HL-60 (cell line): ENCODE measurements at regions not wholly inside any gene's neighbourhood (a gene's known extent, or its start where the extent isn't known, plus 50 kb on each side); places are given as distances from the start of the nearest gene placed in this dataset.
A peak's percentile ranks its signal among the peaks of the same experiment; 100 is the strongest.

Experiments
- DNase-seq, 2 experiments: peaks; one replicate each; pipeline ENCODE4 v3.0.0-alpha.2; 2010 to 2020; ENCODE audit warnings: low read depth in 1 of 2, low spot score in 1 of 2
- H3K27ac ChIP-seq: fragments of 250-450 bp; sonication (Bioruptor Pico); replicated peaks from 2 replicates; pipeline ENCODE4 v1.5.1; 2020; ENCODE audit warnings: mild to moderate bottlenecking, moderate library complexity
- H3K27me3 ChIP-seq: fragments of 250-450 bp; sonication (Bioruptor Pico); 2 replicates; pipeline ENCODE4 v1.5.1; 2021; ENCODE audit warnings: mild to moderate bottlenecking, moderate library complexity; ENCODE audit not compliant: insufficient read depth, poor library complexity, severe bottlenecking
- H3K4me3 ChIP-seq: replicated peaks from 2 replicates; pipeline ENCODE4 v1.5.1; 2011; ENCODE audit warnings: mild to moderate bottlenecking, control low read depth, low read length; ENCODE audit not compliant: insufficient read depth
- GABPA ChIP-seq: IDR thresholded peaks from 2 replicates; pipeline ENCODE4 v1.6.1; 2012; ENCODE audit warnings: low read depth
- POLR2AphosphoS5 ChIP-seq: IDR thresholded peaks from 2 replicates; pipeline ENCODE4 v1.6.1; 2012; ENCODE audit warnings: low read depth
- REST ChIP-seq: IDR thresholded peaks from 2 replicates; pipeline ENCODE4 v1.6.1; 2012; ENCODE audit warnings: low read depth; ENCODE audit not compliant: insufficient replicate concordance
- SPI1 ChIP-seq: IDR thresholded peaks from 2 replicates; pipeline ENCODE4 v1.6.1; 2012; ENCODE audit warnings: low read depth, mild to moderate bottlenecking, borderline replicate concordance
- TF ChIP-seq, protein P1 (sequence below): IDR thresholded peaks from one replicate; pipeline ENCODE4 v1.5.1; 2011; ENCODE audit warnings: low read length, control low read depth, inconsistent platforms; ENCODE audit not compliant: insufficient read depth

DNA sequence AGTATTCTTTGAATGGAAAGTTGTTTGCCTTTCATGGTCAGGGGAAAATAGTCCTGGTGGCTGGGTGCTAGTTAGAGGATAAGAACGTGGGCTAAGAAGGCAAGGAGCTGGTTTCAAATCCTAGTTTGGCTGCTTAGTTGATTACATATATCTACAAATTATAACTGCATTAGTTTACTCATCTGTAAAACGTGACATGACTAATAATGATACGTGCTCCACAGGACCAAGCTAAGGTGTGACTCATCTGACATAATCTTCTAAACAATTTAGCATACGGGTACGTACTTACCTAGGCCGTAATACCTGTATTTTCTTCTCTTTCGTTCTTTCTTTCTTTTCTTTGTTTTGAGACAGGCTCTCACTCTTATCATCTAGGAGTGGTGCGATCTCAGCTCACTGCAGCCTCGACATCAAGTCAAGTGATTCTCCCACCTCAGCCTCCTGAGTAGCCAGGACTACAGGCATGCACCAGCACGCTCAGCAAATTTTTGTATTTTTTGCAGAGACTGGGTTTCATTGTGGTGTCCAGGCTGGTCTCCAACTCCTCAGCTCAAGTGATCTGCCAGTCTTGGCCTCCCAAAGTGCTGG lies 1274.2 kb upstream of the GJE1 start:
- Histone ChIP-seq H3K27me3 (no peaks in the 10 kb centered on the region), H3K4me3 (no peak overlapping the region), H3K27ac (no peak overlapping the region)
- DNase-seq, result no peak
- TF ChIP-seq, protein P1, sequence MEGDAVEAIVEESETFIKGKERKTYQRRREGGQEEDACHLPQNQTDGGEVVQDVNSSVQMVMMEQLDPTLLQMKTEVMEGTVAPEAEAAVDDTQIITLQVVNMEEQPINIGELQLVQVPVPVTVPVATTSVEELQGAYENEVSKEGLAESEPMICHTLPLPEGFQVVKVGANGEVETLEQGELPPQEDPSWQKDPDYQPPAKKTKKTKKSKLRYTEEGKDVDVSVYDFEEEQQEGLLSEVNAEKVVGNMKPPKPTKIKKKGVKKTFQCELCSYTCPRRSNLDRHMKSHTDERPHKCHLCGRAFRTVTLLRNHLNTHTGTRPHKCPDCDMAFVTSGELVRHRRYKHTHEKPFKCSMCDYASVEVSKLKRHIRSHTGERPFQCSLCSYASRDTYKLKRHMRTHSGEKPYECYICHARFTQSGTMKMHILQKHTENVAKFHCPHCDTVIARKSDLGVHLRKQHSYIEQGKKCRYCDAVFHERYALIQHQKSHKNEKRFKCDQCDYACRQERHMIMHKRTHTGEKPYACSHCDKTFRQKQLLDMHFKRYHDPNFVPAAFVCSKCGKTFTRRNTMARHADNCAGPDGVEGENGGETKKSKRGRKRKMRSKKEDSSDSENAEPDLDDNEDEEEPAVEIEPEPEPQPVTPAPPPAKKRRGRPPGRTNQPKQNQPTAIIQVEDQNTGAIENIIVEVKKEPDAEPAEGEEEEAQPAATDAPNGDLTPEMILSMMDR, result no peak
- TF ChIP-seq POLR2AphosphoS5, result no peak
- no peak for TF ChIP-seq GABPA
- no peak for TF ChIP-seq REST
- TF ChIP-seq SPI1, result no peak

DNA sequence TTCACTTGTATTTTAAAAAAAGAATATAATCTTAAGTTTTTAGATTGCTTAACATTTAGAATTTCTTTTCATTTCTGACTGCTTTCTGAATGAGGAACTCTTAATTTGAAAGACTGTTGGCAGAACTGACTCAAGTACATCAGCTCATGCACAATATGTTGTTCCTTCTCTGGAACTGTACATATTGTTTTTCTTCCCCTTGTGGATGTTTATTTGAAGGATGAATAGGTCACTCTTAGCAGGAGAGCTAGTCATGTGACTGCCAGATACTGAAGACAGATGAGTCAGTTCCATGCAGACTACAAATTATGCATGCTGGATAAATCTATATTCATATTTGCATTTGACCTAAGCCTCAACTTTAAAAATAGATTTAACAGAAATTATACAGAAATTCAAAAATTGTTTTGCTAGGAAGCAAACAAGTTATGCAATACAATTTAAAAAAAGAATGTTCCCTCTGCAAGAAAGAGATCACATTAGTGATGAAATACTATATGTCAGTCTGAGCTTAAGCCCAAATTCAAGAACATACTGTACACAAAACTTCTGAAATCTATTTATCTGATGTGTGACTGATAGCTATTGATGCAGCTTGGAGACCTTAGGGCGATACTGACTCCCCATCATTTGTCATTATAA lies 1274.9 kb upstream of the GJE1 start:
- Histone ChIP-seq H3K4me3 (no peak overlapping the region), H3K27me3 (no peaks in the 10 kb centered on the region), H3K27ac (no peak overlapping the region)
- peak in 1 of 2 experiments; percentile 45 for DNase-seq
- TF ChIP-seq SPI1 (peak; percentile 25; the same call in 1 of the 2 replicates), POLR2AphosphoS5 (no peak)

- Histone ChIP-seq H3K27ac (no peak overlapping the region), H3K4me3 (no peak overlapping the region), H3K27me3 (no peaks in the 10 kb centered on the region)
- no peak for DNase-seq
- TF ChIP-seq GABPA (no peak), REST (no peak), POLR2AphosphoS5 (no peak), SPI1 (no peak)
- TF ChIP-seq, protein P1, result no peak
Measured at GRCh38 chr6:140855520-140855919, 1277.2 kb upstream of the GJE1 start.

DNA sequence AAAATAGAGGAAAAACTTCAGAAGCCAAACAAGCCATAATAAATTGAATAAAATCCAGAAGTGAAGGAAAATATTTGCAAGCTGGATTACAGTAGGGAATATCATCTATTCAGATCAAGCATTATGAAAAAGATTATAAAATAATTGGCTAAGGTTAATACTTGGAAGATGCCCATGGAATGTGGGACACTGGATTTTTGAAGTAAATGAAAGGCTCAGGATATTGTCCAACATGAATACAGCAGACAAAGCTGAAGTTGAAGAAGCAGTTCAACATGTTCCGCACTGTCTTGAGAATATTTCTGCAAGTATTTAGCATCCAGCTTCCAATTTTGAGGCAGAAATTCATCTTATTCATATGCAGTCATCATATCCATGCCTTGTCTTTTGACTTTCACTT lies 1278.4 kb upstream of the GJE1 start:
- DNase-seq, result no peak
- H3K27ac ChIP-seq, result no peak overlapping the region
- H3K27me3 ChIP-seq, result no peaks in the 10 kb centered on the region
- no peak overlapping the region for H3K4me3 ChIP-seq
- TF ChIP-seq SPI1 (no peak), POLR2AphosphoS5 (no peak), GABPA (no peak), REST (no peak)
- TF ChIP-seq, protein P1, result no peak
